DMS 273 treated with DMSO at 0.1 percent for 48 hours (cell line): ENCODE measurements at regions not wholly inside any gene's neighbourhood (a gene's known extent, or its start where the extent isn't known, plus 50 kb on each side); places are given as distances from the start of the nearest gene placed in this dataset.

Experiments
- DNase-seq: peaks from one replicate; lab custom pipeline; 2025; lab: John Stamatoyannopoulos, UW

DNA sequence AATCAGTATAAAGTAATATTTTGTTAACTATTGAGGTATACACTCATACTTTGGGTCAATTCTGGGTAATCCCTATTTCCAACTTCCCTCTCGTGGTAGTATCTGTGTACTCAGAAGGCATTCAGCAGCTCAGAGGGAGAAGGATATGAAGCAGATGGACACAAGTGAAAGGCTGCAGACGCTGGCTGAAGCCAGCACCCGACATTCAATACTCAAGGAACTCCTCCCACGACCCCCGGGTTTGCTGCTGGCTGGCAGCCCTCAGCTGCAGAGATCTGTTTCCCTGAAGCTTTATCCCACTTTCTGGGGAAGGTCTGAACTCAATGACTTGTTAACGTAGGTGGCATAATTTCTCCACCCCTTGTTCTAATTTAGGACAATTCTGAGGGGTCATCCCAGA, 847.3 kb upstream of the SOX11 start:
- no peak for DNase-seq

GRCh38 chr2:4862031-4862430, 830.2 kb upstream of the SOX11 start:
- DNase-seq: no peak

GRCh38 chr2:4866198-4866597, 826.0 kb upstream of the SOX11 start:
- DNase-seq: no peak

DNA sequence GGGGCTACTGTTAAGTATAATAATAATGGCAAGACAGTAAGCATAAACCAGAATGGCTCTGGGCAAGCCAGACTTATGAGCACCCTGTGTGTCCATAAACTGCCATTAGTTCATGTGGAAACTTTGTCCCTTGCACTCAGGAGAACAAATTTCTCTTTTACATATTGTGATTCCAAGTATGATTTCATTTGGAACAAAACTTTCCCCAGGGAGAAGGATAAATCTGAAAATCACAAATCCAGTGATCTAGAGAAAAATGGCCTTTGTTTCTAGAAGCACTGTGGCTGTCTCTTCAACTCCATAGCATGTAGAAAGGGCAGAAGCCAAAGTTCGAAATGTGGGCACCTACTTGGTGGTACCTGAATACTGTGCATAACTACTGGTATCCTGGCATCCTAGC, 823.7 kb upstream of the SOX11 start:
- DNase-seq: no peak

- DNase-seq: no peak
Measured at GRCh38 chr2:4869154-4869553, 823.0 kb upstream of the SOX11 start.

DNA sequence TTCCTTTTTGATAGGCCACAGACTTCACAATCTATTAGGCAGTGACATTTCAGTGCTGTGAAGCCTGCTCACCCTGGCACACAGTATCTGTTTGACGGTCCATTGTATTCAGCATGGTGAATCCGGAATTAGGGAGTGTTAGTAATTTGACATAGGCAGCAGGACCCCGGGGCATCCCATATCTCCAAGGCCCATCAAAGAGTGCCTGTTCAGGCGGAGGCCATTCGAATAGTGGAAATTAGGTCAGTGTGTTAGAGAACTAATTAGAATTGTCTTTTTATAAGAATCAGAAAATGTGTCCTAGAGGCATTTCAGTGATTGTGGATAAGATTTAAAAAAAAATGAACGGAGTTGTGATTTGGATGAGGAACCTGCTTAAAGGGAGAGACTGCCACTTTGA, 818.8 kb upstream of the SOX11 start:
- DNase-seq: no peak

DNA sequence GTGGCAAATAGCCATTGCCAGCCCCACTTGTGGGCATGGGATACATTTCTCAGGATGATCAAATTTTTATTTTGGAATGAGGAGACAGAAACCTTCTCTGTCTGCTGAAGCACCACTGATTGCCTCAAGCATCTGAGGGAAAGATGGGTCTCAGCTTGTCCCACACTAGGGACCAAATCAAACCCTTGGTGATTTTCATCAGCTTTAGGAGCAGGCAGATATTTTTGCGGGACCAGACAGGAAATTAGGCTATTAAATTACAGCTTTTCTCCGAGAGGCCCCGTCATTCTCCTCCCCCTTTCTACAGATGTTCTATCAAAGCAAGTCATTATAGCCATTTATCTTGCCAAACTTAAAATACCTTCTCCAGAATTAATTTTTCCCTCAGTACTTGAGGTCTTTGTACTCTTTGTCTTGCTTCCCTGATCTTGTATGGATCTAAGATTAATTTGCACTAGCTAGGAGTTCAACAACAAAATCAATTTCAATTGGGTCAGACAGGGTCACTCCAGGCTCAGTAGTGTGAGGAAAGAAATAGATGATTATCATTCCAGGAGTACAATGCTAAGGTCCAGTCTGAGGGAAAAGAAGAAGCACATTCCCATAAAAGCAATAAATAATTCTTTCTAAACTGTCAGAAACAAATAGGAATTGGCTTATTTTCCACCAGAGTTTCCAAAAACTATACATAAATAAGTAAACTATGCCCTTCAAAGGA, 818.1 kb upstream of the SOX11 start:
- DNase-seq: no peak

DNA sequence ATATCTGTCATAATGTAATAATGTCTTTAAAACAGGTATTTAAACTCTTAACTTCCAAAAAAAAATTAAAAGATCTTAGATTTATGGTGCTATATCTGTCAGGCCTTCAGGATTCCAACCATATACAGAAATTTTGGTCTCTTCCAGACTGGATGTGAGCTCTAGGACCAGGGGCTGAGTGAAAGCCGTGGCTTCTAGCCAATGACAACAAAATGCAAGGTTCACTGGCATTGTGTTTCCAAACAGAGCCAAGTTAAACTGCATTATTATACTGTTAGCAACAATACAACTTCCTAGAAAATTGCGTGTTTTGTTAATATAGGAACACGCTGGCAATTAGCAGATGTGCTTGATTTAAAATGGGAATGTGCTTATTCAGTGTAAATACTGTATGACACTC, 809.8 kb upstream of the SOX11 start:
- DNase-seq: no peak

- DNase-seq: no peak
Measured at GRCh38 chr2:4882941-4883340, 809.2 kb upstream of the SOX11 start.

GRCh38 chr2:4883375-4883774, 808.8 kb upstream of the SOX11 start:
- DNase-seq: no peak

DNA sequence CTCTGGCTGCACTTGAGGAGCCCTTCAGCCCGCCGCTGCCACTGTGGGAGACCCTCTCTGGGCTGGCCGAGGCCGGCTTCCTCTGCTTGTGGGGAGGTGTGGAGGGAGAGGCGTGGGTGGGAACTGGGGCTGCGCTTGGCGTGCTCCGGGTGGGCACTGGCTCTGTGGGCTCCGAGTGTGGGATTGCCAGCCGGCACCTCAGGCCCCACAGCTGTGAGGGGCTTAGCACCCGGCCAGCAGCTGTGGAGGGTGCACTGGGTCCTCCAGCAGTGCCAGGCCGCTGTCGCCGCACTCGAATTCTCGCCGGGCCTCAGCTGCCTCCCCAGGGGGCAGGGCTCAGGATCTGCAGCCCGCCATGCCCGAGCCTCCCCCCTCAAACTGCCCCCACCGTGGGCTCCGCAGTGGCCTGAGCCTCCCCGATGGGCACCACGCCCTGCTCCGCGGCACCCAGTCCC, 808.0 kb upstream of the SOX11 start:
- DNase-seq: no peak

- no peak for DNase-seq
Measured at GRCh38 chr2:4891394-4891793, 800.8 kb upstream of the SOX11 start.

DNA sequence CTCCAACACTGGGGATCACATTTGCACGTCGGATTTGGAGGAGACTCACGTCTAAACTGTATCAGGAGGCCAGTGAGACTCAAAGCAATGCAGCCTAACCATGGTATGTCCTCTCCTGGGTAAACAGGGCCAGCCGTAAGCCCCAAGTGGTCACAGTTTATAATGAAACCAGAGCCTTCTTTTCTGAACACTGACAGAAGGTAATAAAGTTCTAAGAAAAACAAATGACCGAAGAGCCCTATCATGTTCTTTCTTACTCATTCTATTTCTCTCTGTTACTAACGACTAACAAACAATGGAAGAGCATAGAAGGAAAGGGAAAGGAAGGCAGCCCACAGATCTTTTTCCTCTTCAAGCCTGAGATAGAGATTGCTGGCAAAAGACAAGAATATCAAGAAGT, 796.8 kb upstream of the SOX11 start:
- DNase-seq: no peak

- DNase-seq: no peak
Measured at GRCh38 chr2:4898706-4899105, 793.5 kb upstream of the SOX11 start.

DNA sequence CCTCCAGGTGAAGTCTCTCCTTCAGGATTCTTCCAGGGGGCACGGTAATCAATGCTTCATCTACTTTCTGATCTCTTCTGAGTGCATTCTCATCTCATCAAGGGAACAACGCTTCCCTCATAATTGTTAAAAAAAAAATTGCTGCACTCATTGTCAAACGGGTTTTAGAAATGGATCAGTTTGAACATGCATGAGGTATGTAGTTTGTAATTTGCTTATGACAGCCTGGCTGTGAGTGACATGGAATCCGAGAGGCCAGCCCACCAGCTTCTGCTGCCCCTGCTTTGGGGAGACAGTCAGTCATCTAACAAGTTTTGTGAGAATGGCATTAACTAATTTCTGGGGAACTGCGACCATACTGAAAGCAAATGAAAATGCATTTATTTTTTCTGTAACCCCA, 791.9 kb upstream of the SOX11 start:
- no peak for DNase-seq

DNA sequence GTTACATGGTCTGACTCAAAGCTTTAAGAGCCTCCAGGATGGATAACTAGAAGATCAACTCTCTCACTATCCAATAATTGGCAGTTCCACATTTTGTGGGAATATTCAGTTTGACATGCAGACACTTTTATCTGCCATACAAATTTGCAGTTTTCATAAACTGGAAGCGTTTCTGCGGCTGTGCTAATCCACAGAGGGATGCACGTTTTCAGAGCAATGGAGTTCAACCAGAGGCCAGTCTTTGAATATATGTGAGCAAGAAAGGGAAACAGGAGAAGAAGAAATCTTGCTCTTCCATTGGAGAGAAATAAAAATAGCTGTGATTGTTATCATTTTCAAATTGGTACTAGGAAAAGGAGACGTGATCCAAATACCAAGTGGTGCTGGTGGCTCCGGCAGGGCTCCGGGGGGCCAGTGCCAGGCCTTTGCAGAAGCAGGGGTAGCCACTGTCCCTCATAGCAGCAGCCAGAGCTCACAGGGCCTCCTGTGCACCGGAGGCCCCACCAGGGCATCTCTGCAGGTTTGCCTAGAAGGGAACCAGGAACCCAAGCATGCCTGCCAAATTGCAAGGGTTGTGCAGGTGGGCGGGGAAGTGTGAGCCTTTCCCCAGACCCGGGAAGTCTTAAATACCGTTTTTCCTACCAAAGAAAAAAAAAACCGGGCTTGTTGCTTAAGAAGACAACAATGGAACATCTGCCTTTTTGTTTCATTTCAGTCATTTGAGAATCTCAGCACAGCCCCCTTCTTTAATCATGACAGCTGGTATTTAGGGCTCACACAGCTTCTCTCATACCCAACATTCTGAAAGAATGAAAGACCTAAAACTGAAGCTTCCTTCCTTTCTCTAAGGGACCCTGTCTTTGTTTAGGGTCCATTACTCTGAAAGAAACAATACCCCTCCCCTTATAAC, 791.1 kb upstream of the SOX11 start:
- no peak for DNase-seq

- DNase-seq: no peak
Measured at GRCh38 chr2:4903656-4904348, 788.4 kb upstream of the SOX11 start.

DNA sequence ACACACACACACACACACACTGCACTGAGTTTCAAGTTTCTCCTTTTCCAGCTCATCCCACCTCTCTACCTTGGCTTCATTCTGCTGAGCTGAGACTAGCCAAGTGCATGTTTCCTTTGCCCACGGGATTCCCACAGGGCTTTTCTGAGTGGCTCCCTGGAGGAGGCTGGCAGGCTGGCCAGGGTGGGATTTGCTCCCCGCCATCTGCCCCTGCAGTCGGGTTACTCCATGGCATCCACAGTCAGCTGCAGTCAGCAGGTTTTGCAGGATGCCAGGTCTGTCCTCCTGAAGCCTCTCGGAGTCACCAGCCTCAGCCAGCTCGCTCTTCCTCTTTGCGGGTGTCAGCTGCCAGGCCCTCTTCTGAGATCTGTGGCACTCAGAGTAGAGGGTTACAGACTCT, 783.7 kb upstream of the SOX11 start:
- DNase-seq: no peak

GRCh38 chr2:4909346-4910009, 782.7 kb upstream of the SOX11 start:
- DNase-seq: no peak

- DNase-seq: no peak
Measured at GRCh38 chr2:4914036-4914435, 778.1 kb upstream of the SOX11 start.

DNA sequence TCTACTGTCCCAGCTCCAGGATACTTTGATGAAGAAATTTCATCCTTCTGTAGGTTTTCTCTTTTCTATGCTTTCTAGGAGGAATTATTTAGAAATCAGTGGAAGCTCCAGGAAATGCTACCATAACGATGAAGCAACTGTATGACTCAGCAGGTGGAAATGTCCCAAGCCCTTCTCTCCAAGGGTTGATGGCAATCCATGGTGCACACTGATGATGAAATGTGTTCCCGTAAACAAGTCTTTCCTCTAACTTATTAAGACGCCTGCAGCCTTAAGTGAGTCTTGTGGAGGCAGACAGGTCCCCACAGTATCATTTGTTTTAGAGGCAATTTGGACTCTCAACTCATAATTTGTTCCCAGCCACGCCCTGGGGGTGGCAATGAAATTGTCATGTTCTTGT, 777.6 kb upstream of the SOX11 start:
- DNase-seq: no peak

- no peak for DNase-seq
Measured at GRCh38 chr2:4915357-4915756, 776.8 kb upstream of the SOX11 start.
